HL-60 (cell line): ENCODE measurements at regions not wholly inside any gene's neighbourhood (a gene's known extent, or its start where the extent isn't known, plus 50 kb on each side); places are given as distances from the start of the nearest gene placed in this dataset.

Experiments used
- DNase-seq, 2 experiments: peaks; one replicate each; pipeline ENCODE4 v3.0.0-alpha.2; 2010 to 2020; ENCODE audit warnings: low read depth in 1 of 2, low spot score in 1 of 2
- H3K27ac ChIP-seq: fragments of 250-450 bp; sonication (Bioruptor Pico); replicated peaks from 2 replicates; pipeline ENCODE4 v1.5.1; 2020; ENCODE audit warnings: mild to moderate bottlenecking, moderate library complexity
- H3K27me3 ChIP-seq: fragments of 250-450 bp; sonication (Bioruptor Pico); 2 replicates; pipeline ENCODE4 v1.5.1; 2021; ENCODE audit warnings: mild to moderate bottlenecking, moderate library complexity; ENCODE audit not compliant: insufficient read depth, poor library complexity, severe bottlenecking
- H3K4me3 ChIP-seq: replicated peaks from 2 replicates; pipeline ENCODE4 v1.5.1; 2011; ENCODE audit warnings: mild to moderate bottlenecking, control low read depth, low read length; ENCODE audit not compliant: insufficient read depth
- CTCF ChIP-seq: IDR thresholded peaks from one replicate; pipeline ENCODE4 v1.5.1; 2011; ENCODE audit warnings: low read length, control low read depth, inconsistent platforms; ENCODE audit not compliant: insufficient read depth
- GABPA ChIP-seq: IDR thresholded peaks from 2 replicates; pipeline ENCODE4 v1.6.1; 2012; ENCODE audit warnings: low read depth
- POLR2AphosphoS5 ChIP-seq: IDR thresholded peaks from 2 replicates; pipeline ENCODE4 v1.6.1; 2012; ENCODE audit warnings: low read depth
- REST ChIP-seq: IDR thresholded peaks from 2 replicates; pipeline ENCODE4 v1.6.1; 2012; ENCODE audit warnings: low read depth; ENCODE audit not compliant: insufficient replicate concordance
- SPI1 ChIP-seq: IDR thresholded peaks from 2 replicates; pipeline ENCODE4 v1.6.1; 2012; ENCODE audit warnings: low read depth, mild to moderate bottlenecking, borderline replicate concordance

- no peak for DNase-seq
- no peak for TF ChIP-seq POLR2AphosphoS5
- no peak for TF ChIP-seq GABPA
- no peak for TF ChIP-seq REST
- no peak for TF ChIP-seq CTCF
- TF ChIP-seq SPI1 = no peak
- H3K27me3 ChIP-seq = peaks cover 5% of the 10 kb centered on the region
- H3K4me3 ChIP-seq = no peak overlapping the region
- H3K27ac ChIP-seq = no peak overlapping the region
Measured at GRCh38 chrX:52261125-52261462, 76.4 kb downstream of the MAGED4 start.

- peak; percentile 58; the same call in 1 of the 2 replicates for TF ChIP-seq POLR2AphosphoS5
- TF ChIP-seq GABPA = peak; percentile 78
- TF ChIP-seq CTCF = peak; percentile 47
- no peak for TF ChIP-seq REST
- no peak for TF ChIP-seq SPI1
- H3K27me3 ChIP-seq = peaks cover 5% of the 10 kb centered on the region
- DNase-seq = peak; percentile 54 to 89
- H3K4me3 ChIP-seq = peak overlapping the region; percentile 40
- peak overlapping the region; percentile 58 for H3K27ac ChIP-seq
Measured at GRCh38 chrX:52261463-52262194, 76.9 kb downstream of the MAGED4 start.

- Histone ChIP-seq H3K27ac (peak overlapping the region; percentile 58), H3K4me3 (peak overlapping the region; percentile 40)
Measured at GRCh38 chrX:52262195-52262546, 77.5 kb downstream of the MAGED4 start.

More at GRCh38 chrX:52262195-52262546, 77.5 kb downstream of the MAGED4 start:
- TF ChIP-seq CTCF (no peak), REST (no peak), POLR2AphosphoS5 (no peak), GABPA (no peak), SPI1 (no peak)
- peaks cover 5% of the 10 kb centered on the region for H3K27me3 ChIP-seq
- DNase-seq = no peak
